ENCODE measurements at regions not wholly inside any gene's neighbourhood (a gene's known extent, or its start where the extent isn't known, plus 50 kb on each side); places are given as distances from the start of the nearest gene placed in this dataset.

DNA sequence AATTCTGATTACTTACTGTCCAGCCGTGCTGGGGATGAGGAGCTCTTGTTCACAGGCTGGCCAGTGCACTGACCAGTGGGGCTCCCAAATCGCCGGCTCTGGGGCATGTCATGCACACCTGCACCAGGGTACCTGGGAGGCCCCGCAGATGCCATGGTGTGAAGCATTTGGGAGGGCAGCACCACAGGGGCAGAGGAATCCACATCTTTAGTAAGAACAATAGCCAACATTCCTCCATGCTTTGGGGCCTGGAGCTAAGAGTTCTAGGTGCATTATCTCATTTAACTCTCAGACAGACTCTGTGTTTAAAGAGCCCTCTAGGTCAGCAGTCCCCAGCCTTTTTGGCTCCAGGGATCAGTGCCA, 104.2 kb downstream of the ACKR3 start:
- DNase-seq (no peak), ATAC-seq (no peak)
- no peak overlapping the region for H3K4me3 Mint-ChIP-seq
- H3K36me3 Mint-ChIP-seq (ENCODE audit: insufficient read depth), result no peaks in the 10 kb centered on the region
- peaks cover 10% of the 10 kb centered on the region for H3K27me3 Mint-ChIP-seq (ENCODE audit: low read depth)
- H3K9me3 Mint-ChIP-seq, result no peaks in the 10 kb centered on the region
- H3K4me1 Mint-ChIP-seq (ENCODE audit: low read depth), result no peaks in the 10 kb centered on the region

- ATAC-seq, result no peak
- no peaks in the 10 kb centered on the region for H3K36me3 Mint-ChIP-seq (ENCODE audit: insufficient read depth)
- no peaks in the 10 kb centered on the region for H3K9me3 Mint-ChIP-seq
- H3K4me3 Mint-ChIP-seq, result no peak overlapping the region
- peaks cover 10% of the 10 kb centered on the region for H3K27me3 Mint-ChIP-seq (ENCODE audit: low read depth)
- DNase-seq, result no peak
- H3K4me1 Mint-ChIP-seq (ENCODE audit: low read depth), result no peaks in the 10 kb centered on the region
These were observed 104.6 kb downstream of the ACKR3 start for GRCh38 chr2:236674238-236674637.

DNA sequence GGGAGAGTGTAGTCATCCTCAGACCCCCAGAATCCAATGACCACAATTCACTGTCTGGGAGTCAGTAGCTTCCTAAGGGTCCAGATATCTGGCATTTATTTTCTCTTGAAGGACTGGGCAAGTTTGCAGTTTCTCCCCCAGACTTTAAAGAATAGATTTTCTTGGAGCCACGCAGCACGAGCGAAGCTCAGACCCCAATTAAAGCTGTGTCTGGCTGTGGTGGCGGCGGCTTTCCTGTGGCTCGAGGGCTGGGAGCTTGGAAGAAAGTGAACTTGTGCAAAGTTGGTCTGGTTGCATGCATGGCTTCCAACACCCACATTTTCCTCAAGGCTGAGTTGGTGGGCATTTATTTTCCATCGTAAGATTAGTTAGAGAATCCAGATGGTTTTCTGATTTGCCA, 105.0 kb downstream of the ACKR3 start:
- Mint-ChIP-seq H3K4me3 (no peak overlapping the region), H3K9me3 (no peaks in the 10 kb centered on the region), H3K27me3 (ENCODE audit: low read depth) (peaks cover 10% of the 10 kb centered on the region), H3K4me1 (ENCODE audit: low read depth) (no peaks in the 10 kb centered on the region), H3K36me3 (ENCODE audit: insufficient read depth) (no peaks in the 10 kb centered on the region)
- ATAC-seq (no peak), DNase-seq (no peak)

- no peak overlapping the region for H3K4me3 Mint-ChIP-seq
- no peaks in the 10 kb centered on the region for H3K36me3 Mint-ChIP-seq (ENCODE audit: insufficient read depth)
- DNase-seq (no peak), ATAC-seq (no peak)
- H3K27me3 Mint-ChIP-seq (ENCODE audit: low read depth), result peaks cover 10% of the 10 kb centered on the region
- H3K4me1 Mint-ChIP-seq (ENCODE audit: low read depth), result no peaks in the 10 kb centered on the region
- H3K9me3 Mint-ChIP-seq, result no peaks in the 10 kb centered on the region
These were observed 105.4 kb downstream of the ACKR3 start for GRCh38 chr2:236675051-236675450.

DNA sequence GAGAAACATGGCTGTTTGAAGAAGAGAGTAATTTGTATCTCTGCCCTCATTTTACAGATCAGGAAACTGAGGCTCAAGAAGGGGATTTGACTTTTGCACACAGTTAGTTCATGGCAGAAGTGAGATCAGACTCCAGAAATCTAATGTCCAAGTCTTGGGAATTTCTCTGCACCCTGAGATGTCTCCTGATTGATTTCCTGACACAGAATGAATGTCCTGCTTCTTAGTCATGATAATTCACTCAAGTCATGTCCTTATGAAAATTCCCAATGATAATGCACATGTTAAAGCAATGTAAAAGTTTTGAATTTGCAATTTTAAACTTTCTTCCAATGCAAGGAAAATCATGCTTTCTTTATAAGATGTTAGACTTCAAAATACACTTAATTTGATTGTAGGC, 105.9 kb downstream of the ACKR3 start:
- Mint-ChIP-seq H3K36me3 (ENCODE audit: insufficient read depth) (no peaks in the 10 kb centered on the region), H3K9me3 (no peaks in the 10 kb centered on the region), H3K4me3 (no peak overlapping the region)

GRCh38 chr2:236676136-236676873, 106.7 kb downstream of the ACKR3 start:
- H3K36me3 Mint-ChIP-seq (ENCODE audit: insufficient read depth), result no peaks in the 10 kb centered on the region
- no peaks in the 10 kb centered on the region for H3K9me3 Mint-ChIP-seq
- DNase-seq (no peak), ATAC-seq (no peak)
- H3K4me1 Mint-ChIP-seq (ENCODE audit: low read depth), result no peaks in the 10 kb centered on the region
- H3K27me3 Mint-ChIP-seq (ENCODE audit: low read depth), result peaks cover 10% of the 10 kb centered on the region
- H3K4me3 Mint-ChIP-seq, result no peak overlapping the region

More for the DNA sequence above, 105.9 kb downstream of the ACKR3 start:
- no peak for ATAC-seq
- Mint-ChIP-seq H3K4me1 (ENCODE audit: low read depth) (no peaks in the 10 kb centered on the region), H3K27me3 (ENCODE audit: low read depth) (peaks cover 10% of the 10 kb centered on the region)
- DNase-seq, result no peak

DNA sequence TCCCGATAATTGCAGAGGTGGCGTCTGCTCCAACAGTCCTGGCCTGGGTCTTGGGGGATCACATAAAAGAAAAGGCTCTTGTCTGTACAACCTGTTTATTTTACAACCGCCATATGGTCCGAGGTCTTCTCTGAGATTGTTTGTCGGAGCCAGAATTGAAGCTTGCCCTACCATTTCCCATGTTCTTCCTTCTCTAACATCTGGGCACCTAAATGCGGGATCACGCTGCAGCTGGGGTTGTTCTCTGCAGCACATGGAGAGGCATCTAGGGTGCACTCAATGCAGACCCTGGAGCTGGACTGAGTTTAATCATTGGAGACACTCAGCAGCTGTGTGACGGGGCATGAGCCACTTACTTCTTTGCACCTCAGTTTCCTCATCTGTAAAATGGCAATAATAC, 107.7 kb downstream of the ACKR3 start:
- H3K27me3 Mint-ChIP-seq (ENCODE audit: low read depth), result peaks cover 10% of the 10 kb centered on the region
- no peak for DNase-seq
- H3K4me3 Mint-ChIP-seq, result no peak overlapping the region
- H3K4me1 Mint-ChIP-seq (ENCODE audit: low read depth), result no peaks in the 10 kb centered on the region
- no peak for ATAC-seq
- no peaks in the 10 kb centered on the region for H3K9me3 Mint-ChIP-seq
- no peaks in the 10 kb centered on the region for H3K36me3 Mint-ChIP-seq (ENCODE audit: insufficient read depth)

- no peaks in the 10 kb centered on the region for H3K9me3 Mint-ChIP-seq
- H3K36me3 Mint-ChIP-seq (ENCODE audit: insufficient read depth), result no peaks in the 10 kb centered on the region
- no peak for ATAC-seq
- peaks cover 8% of the 10 kb centered on the region for H3K27me3 Mint-ChIP-seq (ENCODE audit: low read depth)
- H3K4me3 Mint-ChIP-seq, result no peak overlapping the region
- no peaks in the 10 kb centered on the region for H3K4me1 Mint-ChIP-seq (ENCODE audit: low read depth)
- no peak for DNase-seq
These were observed 108.8 kb downstream of the ACKR3 start for GRCh38 chr2:236678307-236678975.

DNA sequence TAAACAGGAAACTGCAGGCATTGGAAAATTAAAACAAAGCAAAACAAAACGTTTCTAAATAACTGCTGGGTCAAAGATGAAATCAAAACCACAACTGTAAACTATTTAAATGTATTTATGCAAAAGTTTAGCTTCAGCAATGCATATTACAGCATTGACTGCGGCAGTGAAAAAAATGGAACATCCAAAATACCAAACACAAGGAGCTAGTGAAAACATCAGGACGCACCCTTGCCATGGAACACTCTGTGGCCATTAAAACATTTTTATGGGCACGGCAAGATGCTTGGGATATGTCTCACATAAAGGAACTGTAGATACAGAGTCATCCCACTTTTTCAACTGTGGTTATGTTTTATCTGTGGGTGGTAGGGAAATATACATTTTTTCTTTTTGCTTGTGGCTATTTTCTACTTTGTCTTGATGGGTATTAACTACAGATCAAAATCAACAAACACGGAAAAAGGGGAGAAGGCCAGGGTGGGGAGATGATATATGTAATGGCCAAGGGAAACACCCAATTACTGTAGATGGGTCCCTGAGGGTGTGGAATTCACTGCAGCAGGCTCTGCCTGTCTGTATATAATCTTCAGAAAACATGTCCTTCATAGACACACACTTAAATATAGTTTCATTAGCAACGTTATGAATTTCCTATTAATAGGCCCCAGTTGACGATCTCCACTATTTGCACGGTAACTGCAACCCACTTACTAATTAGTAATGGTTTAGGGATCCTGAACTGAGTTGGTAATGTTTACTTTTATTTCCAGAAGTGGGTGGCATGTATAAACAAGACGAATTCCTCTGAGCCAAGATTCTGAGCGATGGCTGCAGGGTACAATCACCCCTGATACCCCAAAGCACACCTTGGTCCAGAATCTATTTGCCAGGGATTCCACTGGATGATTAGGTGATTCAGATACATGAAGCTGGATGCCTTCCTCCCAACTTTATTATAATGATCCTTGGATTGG, 110.5 kb downstream of the ACKR3 start:
- ATAC-seq (no peak), DNase-seq (no peak)
- H3K4me1 Mint-ChIP-seq (ENCODE audit: low read depth), result no peaks in the 10 kb centered on the region
- no peaks in the 10 kb centered on the region for H3K9me3 Mint-ChIP-seq
- no peaks in the 10 kb centered on the region for H3K36me3 Mint-ChIP-seq (ENCODE audit: insufficient read depth)
- H3K27me3 Mint-ChIP-seq (ENCODE audit: low read depth), result peaks cover 7% of the 10 kb centered on the region
- no peak overlapping the region for H3K4me3 Mint-ChIP-seq

- ATAC-seq, result no peak
- Mint-ChIP-seq H3K27me3 (ENCODE audit: low read depth) (peaks cover 8% of the 10 kb centered on the region), H3K4me1 (ENCODE audit: low read depth) (no peaks in the 10 kb centered on the region), H3K4me3 (no peak overlapping the region), H3K9me3 (no peaks in the 10 kb centered on the region), H3K36me3 (ENCODE audit: insufficient read depth) (no peaks in the 10 kb centered on the region)
- DNase-seq, result no peak
These were observed 113.2 kb downstream of the ACKR3 start for GRCh38 chr2:236682651-236683422.

GRCh38 chr2:236684504-236685256, 115.1 kb downstream of the ACKR3 start:
- no peak for ATAC-seq

GRCh38 chr2:236685361-236685760, 115.7 kb downstream of the ACKR3 start:
- ATAC-seq, result no peak
- no peak for DNase-seq
- no peaks in the 10 kb centered on the region for H3K9me3 Mint-ChIP-seq
- no peaks in the 10 kb centered on the region for H3K4me1 Mint-ChIP-seq (ENCODE audit: low read depth)
- H3K4me3 Mint-ChIP-seq, result no peak overlapping the region
- peaks cover 9% of the 10 kb centered on the region for H3K27me3 Mint-ChIP-seq (ENCODE audit: low read depth)
- no peaks in the 10 kb centered on the region for H3K36me3 Mint-ChIP-seq (ENCODE audit: insufficient read depth)

More at GRCh38 chr2:236684504-236685256, 115.1 kb downstream of the ACKR3 start:
- Mint-ChIP-seq H3K4me1 (ENCODE audit: low read depth) (no peaks in the 10 kb centered on the region), H3K4me3 (no peak overlapping the region), H3K36me3 (ENCODE audit: insufficient read depth) (no peaks in the 10 kb centered on the region), H3K9me3 (no peaks in the 10 kb centered on the region), H3K27me3 (ENCODE audit: low read depth) (peaks cover 4% of the 10 kb centered on the region)
- DNase-seq, result no peak

- no peaks in the 10 kb centered on the region for H3K9me3 Mint-ChIP-seq
- H3K27me3 Mint-ChIP-seq (ENCODE audit: low read depth), result peaks cover 13% of the 10 kb centered on the region
- DNase-seq (no peak), ATAC-seq (no peak)
- H3K36me3 Mint-ChIP-seq (ENCODE audit: insufficient read depth), result no peaks in the 10 kb centered on the region
- H3K4me1 Mint-ChIP-seq (ENCODE audit: low read depth), result no peaks in the 10 kb centered on the region
- H3K4me3 Mint-ChIP-seq, result no peak overlapping the region
These were observed 116.4 kb downstream of the ACKR3 start for GRCh38 chr2:236685979-236686520.
